NCI-H524 (cell line): ENCODE measurements at regions not wholly inside any gene's neighbourhood (a gene's known extent, or its start where the extent isn't known, plus 50 kb on each side); places are given as distances from the start of the nearest gene placed in this dataset.
"Not testable (repeated sequence)": the region's sequence is repeated elsewhere in the genome, so short reads cannot be mapped to it uniquely, and the experiment has no call there.

Source experiments
- DNase-seq, 2 experiments: peaks; one replicate each; lab custom pipeline; 2025; lab: John Stamatoyannopoulos, UW

GRCh38 chr12:114123108-114123507 lies 157.0 kb upstream of the RBM19 start:
- no peak for DNase-seq

- DNase-seq: no peak
Observed at GRCh38 chr12:114122016-114122415, 155.9 kb upstream of the RBM19 start.

- DNase-seq: no peak
Observed at GRCh38 chr12:114119316-114119715, 153.2 kb upstream of the RBM19 start.

GRCh38 chr12:114096461-114096860 lies 130.3 kb upstream of the RBM19 start:
- DNase-seq: no peak

GRCh38 chr12:114093520-114093919 lies 127.4 kb upstream of the RBM19 start:
- no peak for DNase-seq

- DNase-seq: no peak
Observed at GRCh38 chr12:114092981-114093380, 126.9 kb upstream of the RBM19 start.

- no peak for DNase-seq
Observed at GRCh38 chr12:114090211-114090610, 124.1 kb upstream of the RBM19 start.

- DNase-seq: no peak
Observed at GRCh38 chr12:114073076-114073475, 107.0 kb upstream of the RBM19 start.

GRCh38 chr12:114069507-114069906 lies 103.4 kb upstream of the RBM19 start:
- DNase-seq: no peak

GRCh38 chr12:114064497-114064896 lies 98.4 kb upstream of the RBM19 start:
- no peak for DNase-seq

GRCh38 chr12:114064034-114064433 lies 97.9 kb upstream of the RBM19 start:
- DNase-seq: not testable (repeated sequence)

- DNase-seq: no peak
Observed at GRCh38 chr12:114063435-114063834, 97.3 kb upstream of the RBM19 start.

GRCh38 chr12:114056351-114056750 lies 90.2 kb upstream of the RBM19 start:
- DNase-seq: not testable (repeated sequence)

- no peak for DNase-seq
Observed at GRCh38 chr12:114054982-114055381, 88.9 kb upstream of the RBM19 start.

GRCh38 chr12:114046236-114046998 lies 80.3 kb upstream of the RBM19 start:
- DNase-seq: no peak

GRCh38 chr12:114045349-114045748 lies 79.2 kb upstream of the RBM19 start:
- no peak for DNase-seq

GRCh38 chr12:114041590-114041989 lies 75.5 kb upstream of the RBM19 start:
- no peak for DNase-seq

GRCh38 chr12:114041136-114041535 lies 75.0 kb upstream of the RBM19 start:
- DNase-seq: no peak

GRCh38 chr12:114038962-114039361 lies 72.8 kb upstream of the RBM19 start:
- DNase-seq: no peak

GRCh38 chr12:114032801-114033200 lies 66.7 kb upstream of the RBM19 start:
- DNase-seq: no peak

GRCh38 chr12:114030451-114030850 lies 64.3 kb upstream of the RBM19 start:
- DNase-seq: no peak

GRCh38 chr12:114026805-114027204 lies 60.7 kb upstream of the RBM19 start:
- DNase-seq: no peak

GRCh38 chr12:114025935-114026334 lies 59.8 kb upstream of the RBM19 start:
- no peak for DNase-seq

GRCh38 chr12:114022081-114022480 lies 56.0 kb upstream of the RBM19 start:
- DNase-seq: not testable (repeated sequence)
